HG03442 (cell line): ENCODE measurements at regions not wholly inside any gene's neighbourhood (a gene's known extent, or its start where the extent isn't known, plus 50 kb on each side); places are given as distances from the start of the nearest gene placed in this dataset.

Experiments used
- ATAC-seq: cut with Tn5 transposase; IDR thresholded peaks from one replicate; pipeline ENCODE4 v1.9.1; 2021; ENCODE audit warnings: mild to moderate bottlenecking, moderate library complexity; ENCODE audit not compliant: unreplicated experiment

GRCh38 chr12:65596514-65597091 is 227.7 kb upstream of the HMGA2 start:
- ATAC-seq: no peak

GRCh38 chr12:65597527-65597926 is 226.8 kb upstream of the HMGA2 start:
- ATAC-seq: no peak

GRCh38 chr12:65598688-65599087 is 225.6 kb upstream of the HMGA2 start:
- ATAC-seq: no peak

- ATAC-seq: no peak
Measured at GRCh38 chr12:65602253-65602609, 222.1 kb upstream of the HMGA2 start.

GRCh38 chr12:65602610-65603295 is 221.5 kb upstream of the HMGA2 start:
- ATAC-seq: peak; percentile 72

GRCh38 chr12:65603438-65604351 is 220.6 kb upstream of the HMGA2 start:
- ATAC-seq: no peak

GRCh38 chr12:65605019-65605418 is 219.3 kb upstream of the HMGA2 start:
- no peak for ATAC-seq

GRCh38 chr12:65606008-65606766 is 218.1 kb upstream of the HMGA2 start:
- no peak for ATAC-seq

GRCh38 chr12:65607401-65607841 is 216.9 kb upstream of the HMGA2 start:
- no peak for ATAC-seq

GRCh38 chr12:65608319-65608916 is 215.9 kb upstream of the HMGA2 start:
- ATAC-seq: no peak

GRCh38 chr12:65609359-65609771 is 214.9 kb upstream of the HMGA2 start:
- no peak for ATAC-seq

GRCh38 chr12:65611396-65611795 is 212.9 kb upstream of the HMGA2 start:
- no peak for ATAC-seq

GRCh38 chr12:65612440-65612839 is 211.8 kb upstream of the HMGA2 start:
- ATAC-seq: no peak

GRCh38 chr12:65613692-65614091 is 210.6 kb upstream of the HMGA2 start:
- ATAC-seq: no peak

GRCh38 chr12:65614259-65614889 is 209.9 kb upstream of the HMGA2 start:
- ATAC-seq: no peak

- no peak for ATAC-seq
Measured at GRCh38 chr12:65615118-65615517, 209.2 kb upstream of the HMGA2 start.

- ATAC-seq: no peak
Measured at GRCh38 chr12:65616022-65616421, 208.3 kb upstream of the HMGA2 start.

GRCh38 chr12:65618588-65618987 is 205.7 kb upstream of the HMGA2 start:
- ATAC-seq: no peak

GRCh38 chr12:65619018-65619417 is 205.3 kb upstream of the HMGA2 start:
- no peak for ATAC-seq

GRCh38 chr12:65620046-65620445 is 204.2 kb upstream of the HMGA2 start:
- ATAC-seq: no peak
